GM12874 (cell line): ENCODE measurements at regions not wholly inside any gene's neighbourhood (a gene's known extent, or its start where the extent isn't known, plus 50 kb on each side); places are given as distances from the start of the nearest gene placed in this dataset.

Source experiments
- CTCF ChIP-seq: IDR thresholded peaks from 2 replicates; pipeline ENCODE4 v1.5.1; 2011; ENCODE audit warnings: low read depth, mild to moderate bottlenecking, control low read depth, low read length, moderate library complexity; ENCODE audit not compliant: insufficient read depth

GRCh38 chr18:61085036-61085435 is 248.2 kb upstream of the CDH20 start:
- TF ChIP-seq CTCF, result no peak

GRCh38 chr18:61085761-61086160 is 247.5 kb upstream of the CDH20 start:
- no peak for TF ChIP-seq CTCF

- no peak for TF ChIP-seq CTCF
These were observed 246.6 kb upstream of the CDH20 start for GRCh38 chr18:61086657-61087056.

- TF ChIP-seq CTCF, result no peak
These were observed 241.9 kb upstream of the CDH20 start for GRCh38 chr18:61091379-61091778.

- no peak for TF ChIP-seq CTCF
These were observed 239.3 kb upstream of the CDH20 start for GRCh38 chr18:61093965-61094364.

- no peak for TF ChIP-seq CTCF
These were observed 237.0 kb upstream of the CDH20 start for GRCh38 chr18:61096226-61096625.

GRCh38 chr18:61107113-61107512 is 226.1 kb upstream of the CDH20 start:
- TF ChIP-seq CTCF, result no peak

GRCh38 chr18:61108706-61109105 is 224.5 kb upstream of the CDH20 start:
- no peak for TF ChIP-seq CTCF
